HepG2 (cell line): ENCODE measurements at regions not wholly inside any gene's neighbourhood (a gene's known extent, or its start where the extent isn't known, plus 50 kb on each side); places are given as distances from the start of the nearest gene placed in this dataset.

Experiments
- GMEB1 ChIP-seq: sonication (generic); formaldehyde crosslinking; IDR thresholded peaks from 2 replicates; pipeline ENCODE4 v1.5.1; 2020; ENCODE audit warnings: missing genetic modification reagents, mild to moderate bottlenecking, borderline replicate concordance
- GRHL1 ChIP-seq: sonication (generic); formaldehyde crosslinking; conservative IDR thresholded peaks from 2 replicates; pipeline ENCODE4 v1.8.0; 2022; ENCODE audit warnings: missing genetic modification reagents
- KLF6 ChIP-seq: IDR thresholded peaks from 2 replicates; pipeline ENCODE4 v1.8.0; 2016; ENCODE audit warnings: missing biosample characterization, missing genetic modification reagents
- MED8 ChIP-seq: sonication (generic); formaldehyde crosslinking; IDR thresholded peaks from 2 replicates; pipeline ENCODE4 v1.8.1; 2023; ENCODE audit warnings: mild to moderate bottlenecking, missing genetic modification reagents; ENCODE audit not compliant: insufficient replicate concordance
- NFRKB ChIP-seq: fragments of 450-650 bp; IDR thresholded peaks from 2 replicates; pipeline ENCODE4 v1.6.1; 2017
- RERE ChIP-seq: IDR thresholded peaks from 2 replicates; pipeline ENCODE4 v1.6.1; 2016; ENCODE audit warnings: low read depth, missing genetic modification reagents, missing compliant biosample characterization
- SOX5 ChIP-seq: IDR thresholded peaks from 2 replicates; pipeline ENCODE4 v1.6.1; 2016; ENCODE audit warnings: borderline replicate concordance
- ZFP36L1 ChIP-seq: sonication (generic); formaldehyde crosslinking; IDR thresholded peaks from 2 replicates; pipeline ENCODE4 v1.8.0; 2022; ENCODE audit warnings: mild to moderate bottlenecking, missing genetic modification reagents, moderate library complexity
- ZNF430 ChIP-seq: sonication (generic); formaldehyde crosslinking; IDR thresholded peaks from 2 replicates; pipeline ENCODE4 v1.9.0; 2021; ENCODE audit warnings: mild to moderate bottlenecking, missing genetic modification reagents
- ZNF577 ChIP-seq: sonication (generic); formaldehyde crosslinking; IDR thresholded peaks from 2 replicates; pipeline ENCODE4 v1.4.0; 2020; ENCODE audit warnings: mild to moderate bottlenecking, low read depth, missing genetic modification reagents, borderline replicate concordance
- ZNF672 ChIP-seq: sonication (generic); formaldehyde crosslinking; IDR thresholded peaks from 2 replicates; pipeline ENCODE4 v1.8.1; 2022; ENCODE audit warnings: missing genetic modification reagents

GRCh38 chr2:2879781-2880180 is 497.8 kb downstream of the EIPR1 start (continued):
- TF ChIP-seq RERE (CRISPR knock-in tag) (no peak), ZNF577 (no peak), GRHL1 (CRISPR knock-in tag) (no peak), ZNF430 (CRISPR knock-in tag) (no peak), KLF6 (CRISPR knock-in tag) (no peak), ZNF672 (CRISPR knock-in tag) (no peak), MED8 (no peak), NFRKB (no peak), ZFP36L1 (CRISPR knock-in tag) (no peak), SOX5 (CRISPR knock-in tag) (no peak), GMEB1 (CRISPR knock-in tag) (no peak)
